ENCODE measurements at regions not wholly inside any gene's neighbourhood (a gene's known extent, or its start where the extent isn't known, plus 50 kb on each side); places are given as distances from the start of the nearest gene placed in this dataset.

GRCh38 chr2:66824926-66825325 lies 390.0 kb downstream of the MEIS1 start:
- no peak for TF ChIP-seq CTCF (IDR thresholded peaks at IDR 0.05; ENCODE audit: borderline replicate concordance, control extremely low read depth, extremely low read depth, insufficient read depth, missing control alignments)
- in situ Hi-C loops (cut with MboI; ENCODE audit: low sequenced_read_pairs, unreplicated experiment), result no loop called here
- no peak for DNase-seq (ENCODE audit: low spot score)

- no peak for TF ChIP-seq CTCF (IDR thresholded peaks at IDR 0.05; ENCODE audit: borderline replicate concordance, control extremely low read depth, extremely low read depth, insufficient read depth, missing control alignments)
- in situ Hi-C loops (cut with MboI; ENCODE audit: low sequenced_read_pairs, unreplicated experiment), result no loop called here
- DNase-seq (ENCODE audit: low spot score), result no peak
Observed at GRCh38 chr2:66827851-66828250, 392.9 kb downstream of the MEIS1 start.

GRCh38 chr2:66828876-66829275 lies 394.0 kb downstream of the MEIS1 start:
- TF ChIP-seq CTCF (IDR thresholded peaks at IDR 0.05; ENCODE audit: borderline replicate concordance, control extremely low read depth, extremely low read depth, insufficient read depth, missing control alignments), result no peak
- no peak for DNase-seq (ENCODE audit: low spot score)
- in situ Hi-C loops (cut with MboI; ENCODE audit: low sequenced_read_pairs, unreplicated experiment), result no loop called here

- in situ Hi-C loops (cut with MboI; ENCODE audit: low sequenced_read_pairs, unreplicated experiment), result no loop called here
- TF ChIP-seq CTCF (IDR thresholded peaks at IDR 0.05; ENCODE audit: borderline replicate concordance, control extremely low read depth, extremely low read depth, insufficient read depth, missing control alignments), result no peak
- no peak for DNase-seq (ENCODE audit: low spot score)
Observed at GRCh38 chr2:66830881-66831280, 396.0 kb downstream of the MEIS1 start.

GRCh38 chr2:66832646-66833435 lies 397.9 kb downstream of the MEIS1 start:
- no peak for DNase-seq (ENCODE audit: low spot score)

GRCh38 chr2:66834859-66835258 lies 399.9 kb downstream of the MEIS1 start:
- no peak for DNase-seq (ENCODE audit: low spot score)
- in situ Hi-C loops (cut with MboI; ENCODE audit: low sequenced_read_pairs, unreplicated experiment), result no loop called here
- TF ChIP-seq CTCF (IDR thresholded peaks at IDR 0.05; ENCODE audit: borderline replicate concordance, control extremely low read depth, extremely low read depth, insufficient read depth, missing control alignments), result no peak

More at GRCh38 chr2:66832646-66833435, 397.9 kb downstream of the MEIS1 start:
- TF ChIP-seq CTCF (IDR thresholded peaks at IDR 0.05; ENCODE audit: borderline replicate concordance, control extremely low read depth, extremely low read depth, insufficient read depth, missing control alignments), result no peak
- in situ Hi-C loops (cut with MboI; ENCODE audit: low sequenced_read_pairs, unreplicated experiment), result no loop called here

Measured in GM13976 (cell line).